Activated naive CD4-positive, alpha-beta T cell treated with anti-CD3 and anti-CD28 coated beads, Interleukin-2, amount 10 ng/mL, durations not matched to agents 7 days and 5 days (primary cell): ENCODE measurements at regions not wholly inside any gene's neighbourhood (a gene's known extent, or its start where the extent isn't known, plus 50 kb on each side); places are given as distances from the start of the nearest gene placed in this dataset.
"Not testable (repeated sequence)": the region's sequence is repeated elsewhere in the genome, so short reads cannot be mapped to it uniquely, and the experiment has no call there.

Source experiments
- CTCF ChIA-PET: fragments of 350-600 bp; sonication (Branson Sonifier 250); formaldehyde crosslinking; loops from one replicate; lab custom pipeline; 2021; ENCODE audit warnings: antibody characterized with exemption; lab: Charles Lee
- DNase-seq: peaks from one replicate; pipeline ENCODE4 v3.0.0-alpha.2; 2020
- H3K27ac Mint-ChIP-seq: one replicate; pipeline ENCODE4 v1.8.0; 2021; ENCODE audit warnings: mild to moderate bottlenecking, moderate library complexity, mixed read lengths
- H3K27me3 Mint-ChIP-seq: one replicate; pipeline ENCODE4 v1.8.0; 2021; ENCODE audit warnings: mild to moderate bottlenecking, mixed read lengths
- H3K36me3 Mint-ChIP-seq: one replicate; pipeline ENCODE4 v1.8.0; 2021; ENCODE audit warnings: mixed read lengths
- H3K4me1 Mint-ChIP-seq: one replicate; pipeline ENCODE4 v1.8.0; 2021; ENCODE audit warnings: mixed read lengths
- H3K4me3 Mint-ChIP-seq: one replicate; pipeline ENCODE4 v1.8.0; 2021; ENCODE audit warnings: mild to moderate bottlenecking, moderate library complexity, mixed read lengths
- H3K9me3 Mint-ChIP-seq: one replicate; pipeline ENCODE4 v1.8.0; 2021; ENCODE audit warnings: mixed read lengths

DNA sequence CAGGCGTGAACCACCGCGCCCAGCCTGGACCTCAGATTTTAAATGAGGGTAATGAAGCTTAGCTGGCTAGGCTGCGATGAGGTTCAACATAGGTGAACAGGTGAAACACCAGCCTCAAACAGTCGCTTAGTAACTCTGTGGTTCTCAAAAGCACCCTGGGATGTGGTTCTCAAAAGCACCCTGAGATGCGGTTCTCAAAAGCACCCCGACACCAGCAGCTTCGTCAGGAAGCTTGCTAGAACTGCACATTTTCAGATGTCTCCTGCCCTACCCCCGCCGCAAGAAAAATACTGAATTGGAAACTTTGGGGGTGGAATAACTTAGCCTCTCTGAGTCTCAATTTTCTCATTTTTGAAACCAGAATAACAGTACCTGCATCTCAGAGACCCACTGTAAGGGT lies 86.7 kb upstream of the XYLT1 start:
- no peak overlapping the region for H3K27ac Mint-ChIP-seq
- no peak for DNase-seq
- H3K27me3 Mint-ChIP-seq: peaks cover 17% of the 10 kb centered on the region
- H3K4me1 Mint-ChIP-seq: no peaks in the 10 kb centered on the region
- no peaks in the 10 kb centered on the region for H3K36me3 Mint-ChIP-seq
- no peaks in the 10 kb centered on the region for H3K9me3 Mint-ChIP-seq
- H3K4me3 Mint-ChIP-seq: no peak overlapping the region
- CTCF ChIA-PET: interaction anchor here (1.0 to 2.2 kb wide), 5 partner anchors 10 to 142 kb away, joined by 3 to 16 read pairs (median 6); no protein-coding TSS in a partner anchor

GRCh38 chr16:17556276-17557052 lies 85.7 kb upstream of the XYLT1 start:
- no peak overlapping the region for H3K27ac Mint-ChIP-seq
- no peaks in the 10 kb centered on the region for H3K9me3 Mint-ChIP-seq
- CTCF ChIA-PET: interaction anchor here (0.9 to 2.2 kb wide), 9 partner anchors 9 to 141 kb away, joined by 3 to 16 read pairs (median 3); no protein-coding TSS in a partner anchor
- no peaks in the 10 kb centered on the region for H3K36me3 Mint-ChIP-seq
- H3K4me3 Mint-ChIP-seq: no peak overlapping the region
- no peaks in the 10 kb centered on the region for H3K4me1 Mint-ChIP-seq
- peaks cover 18% of the 10 kb centered on the region for H3K27me3 Mint-ChIP-seq
- no peak for DNase-seq

- DNase-seq: no peak
- Mint-ChIP-seq H3K36me3 (no peaks in the 10 kb centered on the region), H3K27ac (no peak overlapping the region), H3K4me1 (no peaks in the 10 kb centered on the region), H3K27me3 (peaks cover 13% of the 10 kb centered on the region), H3K4me3 (no peak overlapping the region), H3K9me3 (no peaks in the 10 kb centered on the region)
- CTCF ChIA-PET: interaction anchor here (1.2 to 1.3 kb wide), 2 partner anchors 28 to 694 kb away, joined by 3 read pairs; no protein-coding TSS in a partner anchor
These were observed 84.4 kb upstream of the XYLT1 start for GRCh38 chr16:17555176-17555575.

DNA sequence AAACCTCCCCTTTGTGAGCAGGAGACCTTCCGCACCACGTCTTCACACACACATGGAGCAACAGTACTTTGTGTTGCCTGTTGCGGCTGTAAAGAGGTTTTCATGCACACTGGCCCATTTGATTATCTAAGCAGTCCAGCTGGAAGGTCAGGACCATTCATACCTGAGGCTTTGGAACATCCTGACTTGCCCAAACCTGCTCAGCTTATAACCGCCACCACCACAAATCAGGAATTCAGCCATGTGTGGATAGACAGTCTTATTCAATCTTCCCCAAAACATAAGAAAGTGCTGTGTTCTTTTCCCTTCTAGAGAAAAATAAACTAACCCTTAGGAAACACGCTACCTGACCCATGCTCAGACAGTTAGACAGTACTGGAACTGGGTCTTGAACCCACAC lies 81.6 kb upstream of the XYLT1 start:
- Mint-ChIP-seq H3K9me3 (no peaks in the 10 kb centered on the region), H3K4me1 (no peaks in the 10 kb centered on the region), H3K4me3 (no peak overlapping the region), H3K27me3 (peaks cover 10% of the 10 kb centered on the region), H3K36me3 (no peaks in the 10 kb centered on the region), H3K27ac (no peak overlapping the region)
- CTCF ChIA-PET: no interaction called here
- DNase-seq: no peak

GRCh38 chr16:17551682-17552081 lies 80.9 kb upstream of the XYLT1 start:
- DNase-seq, H3K27me3 Mint-ChIP-seq, H3K9me3 Mint-ChIP-seq, H3K4me1 Mint-ChIP-seq, H3K4me3 Mint-ChIP-seq, CTCF ChIA-PET, H3K36me3 Mint-ChIP-seq: not testable (repeated sequence)
- peak overlapping the region; percentile 38 for H3K27ac Mint-ChIP-seq

- H3K27me3 Mint-ChIP-seq: peaks cover 3% of the 10 kb centered on the region
- no peak for DNase-seq
- no peak overlapping the region for H3K4me3 Mint-ChIP-seq
- no peaks in the 10 kb centered on the region for H3K4me1 Mint-ChIP-seq
- H3K27ac Mint-ChIP-seq: no peak overlapping the region
- H3K36me3 Mint-ChIP-seq: no peaks in the 10 kb centered on the region
- CTCF ChIA-PET: interaction anchor here (1.1 kb wide), 1 partner anchor 30 kb away, joined by 4 read pairs; no protein-coding TSS in a partner anchor
- H3K9me3 Mint-ChIP-seq: peaks cover 3% of the 10 kb centered on the region
These were observed 78.1 kb upstream of the XYLT1 start for GRCh38 chr16:17548825-17549224.

DNA sequence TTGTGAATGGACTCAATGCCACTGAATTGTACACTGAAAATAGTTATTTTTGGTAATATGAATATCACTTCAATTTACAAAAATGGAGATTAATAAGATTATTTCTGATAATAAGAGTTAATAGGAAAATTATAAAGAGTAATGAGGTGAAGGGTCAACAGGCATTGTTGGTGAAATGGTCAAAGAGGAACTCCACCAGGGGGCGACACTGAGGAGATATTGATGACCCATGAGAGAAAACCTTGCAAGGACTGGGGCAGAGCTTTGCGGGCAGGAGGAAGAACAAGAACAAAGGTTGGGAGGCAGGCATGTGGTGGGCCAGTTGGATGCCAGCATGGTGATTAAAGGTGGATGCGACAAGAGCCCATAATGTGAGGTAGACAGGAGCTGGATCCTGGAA lies 74.0 kb upstream of the XYLT1 start:
- H3K27ac Mint-ChIP-seq: no peak overlapping the region
- H3K9me3 Mint-ChIP-seq: peaks cover 3% of the 10 kb centered on the region
- H3K36me3 Mint-ChIP-seq: no peaks in the 10 kb centered on the region
- CTCF ChIA-PET: interaction anchor here (1.1 to 2.2 kb wide), 3 partner anchors 12 to 222 kb away, joined by 3 to 8 read pairs (median 4); no protein-coding TSS in a partner anchor
- no peak for DNase-seq
- H3K4me3 Mint-ChIP-seq: no peak overlapping the region
- peaks cover 5% of the 10 kb centered on the region for H3K27me3 Mint-ChIP-seq
- no peaks in the 10 kb centered on the region for H3K4me1 Mint-ChIP-seq

DNA sequence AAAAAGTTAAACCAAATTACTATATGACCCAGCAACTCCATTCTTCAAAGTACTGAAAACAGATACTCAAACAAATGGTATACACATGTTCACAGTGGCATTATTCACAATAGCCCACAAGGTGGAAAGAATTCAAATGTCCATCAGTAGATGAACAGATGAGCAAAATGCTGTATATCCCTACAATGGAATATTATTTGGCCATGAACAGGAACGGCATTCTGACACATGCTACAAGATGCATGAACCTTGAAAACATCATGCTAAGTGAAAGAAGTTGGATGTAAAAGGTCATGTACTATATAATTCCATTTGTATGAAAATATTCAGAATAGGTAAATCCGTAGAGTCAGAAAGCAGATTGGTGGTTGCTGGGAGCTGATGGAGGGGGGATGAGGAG lies 73.5 kb upstream of the XYLT1 start:
- Mint-ChIP-seq H3K4me1 (no peaks in the 10 kb centered on the region), H3K27me3 (peaks cover 5% of the 10 kb centered on the region), H3K27ac (no peak overlapping the region), H3K9me3 (peaks cover 3% of the 10 kb centered on the region), H3K36me3 (no peaks in the 10 kb centered on the region), H3K4me3 (no peak overlapping the region)
- CTCF ChIA-PET: no interaction called here
- no peak for DNase-seq

DNA sequence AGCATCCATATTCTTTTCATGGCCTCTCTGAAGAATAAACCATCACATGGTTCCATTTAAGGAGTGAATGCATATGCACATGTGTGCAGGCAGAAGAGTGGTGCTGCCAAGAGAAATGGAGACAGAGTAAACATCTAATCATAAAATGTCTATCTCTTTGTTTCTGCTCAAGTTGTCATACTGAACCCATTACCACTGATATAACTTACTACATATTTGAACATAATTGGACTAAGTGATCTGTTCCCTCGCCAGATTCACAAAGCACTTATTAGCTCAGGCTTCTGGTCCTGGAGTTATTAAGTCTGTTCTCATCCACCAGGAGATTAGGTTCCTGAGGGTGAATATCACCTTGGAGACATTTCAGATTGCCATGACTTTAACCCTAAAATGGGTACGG lies 72.3 kb upstream of the XYLT1 start:
- no peak overlapping the region for H3K27ac Mint-ChIP-seq
- peaks cover 5% of the 10 kb centered on the region for H3K27me3 Mint-ChIP-seq
- DNase-seq: no peak
- H3K9me3 Mint-ChIP-seq: peaks cover 3% of the 10 kb centered on the region
- no peak overlapping the region for H3K4me3 Mint-ChIP-seq
- no peaks in the 10 kb centered on the region for H3K4me1 Mint-ChIP-seq
- H3K36me3 Mint-ChIP-seq: no peaks in the 10 kb centered on the region
- CTCF ChIA-PET: interaction anchor here (1.3 kb wide), 1 partner anchor 37 kb away, joined by 3 read pairs; no protein-coding TSS in a partner anchor

GRCh38 chr16:17541324-17541723 lies 70.6 kb upstream of the XYLT1 start:
- no peak overlapping the region for H3K27ac Mint-ChIP-seq
- no peaks in the 10 kb centered on the region for H3K4me1 Mint-ChIP-seq
- CTCF ChIA-PET: interaction anchor here (1.2 to 2.2 kb wide), 2 partner anchors 16 to 38 kb away, joined by 3 to 7 read pairs; no protein-coding TSS in a partner anchor

DNA sequence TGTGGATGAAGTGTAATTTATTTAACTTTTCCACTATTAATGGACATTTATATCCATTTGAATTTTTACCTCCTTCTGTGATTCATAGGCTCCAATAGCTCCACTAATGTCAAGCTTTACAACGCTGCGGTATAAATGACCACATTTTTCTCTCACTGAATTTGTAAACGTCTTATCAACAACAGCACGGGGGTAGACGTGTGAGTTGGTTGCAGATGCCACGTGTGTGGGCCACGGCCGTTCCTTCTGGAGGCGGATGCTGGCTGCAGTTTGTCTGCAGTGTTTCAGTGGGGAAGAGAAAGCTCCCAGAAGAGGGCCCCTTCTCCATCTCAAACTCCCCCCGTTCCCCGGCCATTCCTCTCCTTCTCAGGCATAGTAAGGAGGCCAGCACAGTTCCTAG lies 68.2 kb upstream of the XYLT1 start:
- no peak overlapping the region for H3K4me3 Mint-ChIP-seq
- H3K4me1 Mint-ChIP-seq: no peaks in the 10 kb centered on the region
- no peaks in the 10 kb centered on the region for H3K9me3 Mint-ChIP-seq
- peaks cover 9% of the 10 kb centered on the region for H3K27me3 Mint-ChIP-seq
- no peak overlapping the region for H3K27ac Mint-ChIP-seq
- no peaks in the 10 kb centered on the region for H3K36me3 Mint-ChIP-seq
- no peak for DNase-seq
- CTCF ChIA-PET: no interaction called here

More at GRCh38 chr16:17541324-17541723, 70.6 kb upstream of the XYLT1 start:
- Mint-ChIP-seq H3K27me3 (peaks cover 5% of the 10 kb centered on the region), H3K9me3 (peaks cover 3% of the 10 kb centered on the region), H3K4me3 (no peak overlapping the region), H3K36me3 (no peaks in the 10 kb centered on the region)
- DNase-seq: no peak

GRCh38 chr16:17532338-17532995 lies 61.7 kb upstream of the XYLT1 start:
- Mint-ChIP-seq H3K4me1 (peaks cover 21% of the 10 kb centered on the region), H3K27ac (no peak overlapping the region), H3K4me3 (no peak overlapping the region), H3K27me3 (peaks cover 4% of the 10 kb centered on the region), H3K36me3 (no peaks in the 10 kb centered on the region), H3K9me3 (peaks cover 2% of the 10 kb centered on the region)
- CTCF ChIA-PET: no interaction called here
- no peak for DNase-seq

GRCh38 chr16:17529982-17530760 lies 59.4 kb upstream of the XYLT1 start:
- Mint-ChIP-seq H3K27me3 (peaks cover 2% of the 10 kb centered on the region), H3K9me3 (peaks cover 2% of the 10 kb centered on the region), H3K36me3 (no peaks in the 10 kb centered on the region), H3K4me1 (peaks cover 21% of the 10 kb centered on the region), H3K4me3 (peak overlapping the region; percentile 69), H3K27ac (peak overlapping the region; percentile 88)
- CTCF ChIA-PET: interaction anchor here (1.0 kb wide), 1 partner anchor 18 kb away, joined by 4 read pairs; no protein-coding TSS in a partner anchor
- peak; percentile 56 for DNase-seq
